Astrocyte of the cerebellum (primary cell): ENCODE measurements at regions not wholly inside any gene's neighbourhood (a gene's known extent, or its start where the extent isn't known, plus 50 kb on each side); places are given as distances from the start of the nearest gene placed in this dataset.

Experiments used
- DNase-seq: peaks from one replicate; pipeline ENCODE4 v3.0.0-alpha.2; 2011; ENCODE audit warnings: low read depth
- H3K4me3 ChIP-seq: 2 replicates; pipeline ENCODE4 v1.5.1; 2011; ENCODE audit warnings: mild to moderate bottlenecking, low read depth, low read length, moderate library complexity
- CTCF ChIP-seq: IDR thresholded peaks from 2 replicates; pipeline ENCODE4 v1.5.1; 2012; ENCODE audit warnings: low read length, low read depth, moderate library complexity, mild to moderate bottlenecking; ENCODE audit errors: missing control alignments
- in situ Hi-C: cut with HindIII; loops from 2 replicates; pipeline ENCODE4 v1.10.0; 2017; ENCODE audit warnings: low sequenced_read_pairs

DNA sequence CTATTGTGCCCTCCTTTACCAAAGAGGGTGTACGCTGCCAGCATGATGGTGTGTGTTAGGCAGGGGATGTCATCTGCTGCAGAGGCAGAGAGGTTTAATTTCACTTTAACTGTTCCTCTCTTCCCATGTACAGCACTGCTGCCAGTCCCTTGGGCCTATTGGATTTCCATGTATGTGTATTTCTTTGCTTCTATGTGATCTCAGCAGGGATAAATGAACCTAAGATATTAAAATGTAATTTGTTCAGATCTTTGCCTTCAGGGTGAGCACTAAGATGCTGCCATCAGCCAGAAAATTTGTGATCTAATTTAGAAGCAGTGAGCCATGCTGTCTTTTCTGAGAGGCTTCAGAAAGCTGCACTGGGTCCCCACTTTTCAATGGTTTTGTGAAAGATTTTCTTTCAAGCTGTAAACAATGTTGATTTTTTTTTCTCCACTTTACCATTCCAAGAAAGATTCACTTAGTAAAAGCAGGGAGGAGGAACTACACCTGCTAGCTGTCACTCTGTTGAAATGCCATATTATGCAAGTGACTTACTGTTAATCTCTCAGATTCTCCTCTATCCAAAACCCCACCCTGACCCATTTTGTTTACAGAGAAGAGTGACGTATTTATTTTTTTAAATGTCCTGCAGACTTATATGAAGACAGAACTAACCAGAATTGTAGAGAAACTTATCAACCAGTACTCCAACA is 261.9 kb downstream of the TBL1XR1 start:
- DNase-seq, result no peak
- in situ Hi-C loops, result no loop called here
- TF ChIP-seq CTCF, result no peak
- H3K4me3 ChIP-seq, result no peak overlapping the region

DNA sequence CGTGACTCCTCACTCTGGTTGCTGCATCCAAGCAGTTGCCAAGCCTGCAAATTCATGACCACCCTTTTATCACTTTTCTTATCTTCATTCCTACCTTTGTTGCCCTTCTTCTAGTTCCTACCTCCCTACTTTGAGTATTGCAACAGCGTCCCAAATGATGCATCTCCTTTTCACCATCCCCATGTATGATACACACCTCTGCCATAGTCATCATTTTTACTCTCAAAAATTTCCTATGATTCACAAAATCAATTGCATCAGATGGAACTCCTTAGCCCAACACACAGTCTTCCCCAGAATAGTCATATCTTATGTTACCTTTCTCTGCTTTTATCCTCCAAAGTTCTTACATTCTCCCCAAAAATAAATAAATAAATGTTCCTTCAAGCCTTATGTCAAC is 262.6 kb downstream of the TBL1XR1 start:
- H3K4me3 ChIP-seq, result no peak overlapping the region
- DNase-seq, result no peak
- in situ Hi-C loops, result no loop called here
- no peak for TF ChIP-seq CTCF

GRCh38 chr3:176933704-176934103 is 263.6 kb downstream of the TBL1XR1 start:
- no peak for DNase-seq
- TF ChIP-seq CTCF, result no peak
- in situ Hi-C loops, result no loop called here
- no peak overlapping the region for H3K4me3 ChIP-seq

DNA sequence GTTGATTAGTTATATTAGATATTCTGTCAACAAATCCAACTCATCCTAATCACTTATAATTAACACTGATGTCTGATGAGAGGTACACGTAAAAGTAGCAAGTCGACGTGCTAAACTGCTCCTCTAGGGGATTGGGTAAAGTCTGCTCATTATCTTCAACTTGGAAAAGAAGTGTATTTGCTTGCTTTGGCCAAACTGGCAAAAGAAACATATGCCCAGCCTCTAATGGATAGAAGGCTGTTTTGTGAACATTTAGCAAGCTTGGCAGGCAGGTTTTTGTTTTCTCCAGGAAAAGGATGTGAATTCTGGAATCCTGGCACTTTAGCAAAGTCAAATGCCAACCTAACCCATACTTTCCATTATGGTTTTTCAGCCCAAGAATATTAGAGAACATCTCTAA is 264.8 kb downstream of the TBL1XR1 start:
- TF ChIP-seq CTCF, result no peak
- no peak overlapping the region for H3K4me3 ChIP-seq
- in situ Hi-C loops, result no loop called here
- no peak for DNase-seq

GRCh38 chr3:176931991-176932390 is 265.3 kb downstream of the TBL1XR1 start:
- DNase-seq, result no peak
- in situ Hi-C loops, result no loop called here

GRCh38 chr3:176930942-176931341 is 266.3 kb downstream of the TBL1XR1 start:
- no peak for DNase-seq
- H3K4me3 ChIP-seq, result no peak overlapping the region
- TF ChIP-seq CTCF, result no peak
- in situ Hi-C loops, result no loop called here

More at GRCh38 chr3:176931991-176932390, 265.3 kb downstream of the TBL1XR1 start:
- H3K4me3 ChIP-seq, result no peak overlapping the region
- TF ChIP-seq CTCF, result no peak
